Stimulated activated CD4-positive, alpha-beta T cell treated with anti-CD3 and anti-CD28 coated beads, Interleukin-15, amount 100 ng/mL, for 24 hours (primary cell): ENCODE measurements at regions not wholly inside any gene's neighbourhood (a gene's known extent, or its start where the extent isn't known, plus 50 kb on each side); places are given as distances from the start of the nearest gene placed in this dataset.
"Not testable (repeated sequence)": the region's sequence is repeated elsewhere in the genome, so short reads cannot be mapped to it uniquely, and the experiment has no call there.

ENCODE experiments used
- DNase-seq: peaks from one replicate; pipeline ENCODE4 v3.0.0-alpha.2; 2020

DNA sequence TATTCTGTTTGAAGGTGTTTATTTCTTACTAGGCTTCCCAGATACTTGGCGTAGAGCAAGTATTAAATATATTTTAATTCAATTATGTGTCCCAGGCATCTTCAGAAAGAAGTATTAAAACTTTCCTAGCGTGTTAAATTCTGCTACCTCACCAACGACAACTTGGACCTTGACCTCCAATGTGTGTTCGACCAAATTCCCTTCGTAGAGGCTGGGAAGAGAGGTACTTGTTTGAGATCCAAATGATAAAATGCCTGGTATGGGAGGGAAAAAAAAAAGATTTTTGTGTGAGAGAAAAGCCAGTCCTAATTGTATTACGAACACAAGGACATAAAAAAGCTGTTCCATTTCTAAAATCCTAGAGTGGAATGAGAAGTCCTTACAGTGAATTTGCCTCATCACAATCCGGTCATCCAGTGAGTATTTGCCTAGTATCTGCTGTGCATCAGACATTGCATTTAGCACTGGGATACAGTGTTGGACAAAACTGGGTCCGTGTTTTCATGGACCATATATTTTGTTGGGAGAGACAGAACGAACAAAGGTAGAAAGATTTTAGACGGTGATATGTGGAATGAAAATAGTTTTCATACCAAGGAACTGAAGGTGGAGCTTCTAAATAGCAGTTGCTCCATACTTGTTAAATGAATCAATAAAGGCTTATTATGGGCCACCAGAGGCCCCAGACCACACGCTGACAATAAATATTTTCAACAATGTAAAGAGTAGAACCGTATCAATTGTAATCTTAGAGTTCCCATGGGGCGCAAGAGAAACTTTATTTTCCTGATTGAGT lies 103.1 kb downstream of the KIF4B start:
- DNase-seq = no peak

DNA sequence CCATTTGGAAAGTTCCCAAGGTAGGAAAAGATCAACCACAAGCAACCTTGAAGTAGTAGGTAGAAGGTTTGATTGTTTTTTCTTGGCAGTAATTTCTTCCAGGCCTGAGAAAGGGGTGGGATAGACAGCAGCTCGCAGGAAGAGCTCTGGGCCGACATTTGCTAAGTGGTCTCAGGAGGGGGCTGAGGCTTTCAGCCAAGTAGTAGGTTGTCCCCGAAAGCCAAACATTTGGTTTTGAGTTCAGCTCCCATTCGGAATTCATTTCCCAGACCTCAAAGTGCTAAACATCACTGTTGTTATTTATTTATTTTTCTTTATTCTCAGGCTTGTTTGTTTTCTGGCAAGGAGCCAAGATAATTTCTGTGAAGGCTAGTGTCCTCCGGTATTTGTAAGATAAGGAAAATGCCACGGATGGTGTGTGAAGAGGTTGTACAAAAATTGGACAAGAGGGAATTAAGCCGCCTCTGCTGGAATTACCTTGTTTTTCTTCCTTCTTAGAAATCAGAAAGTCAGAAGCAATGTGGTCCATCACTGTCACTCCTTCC lies 112.1 kb downstream of the KIF4B start:
- no peak for DNase-seq

DNA sequence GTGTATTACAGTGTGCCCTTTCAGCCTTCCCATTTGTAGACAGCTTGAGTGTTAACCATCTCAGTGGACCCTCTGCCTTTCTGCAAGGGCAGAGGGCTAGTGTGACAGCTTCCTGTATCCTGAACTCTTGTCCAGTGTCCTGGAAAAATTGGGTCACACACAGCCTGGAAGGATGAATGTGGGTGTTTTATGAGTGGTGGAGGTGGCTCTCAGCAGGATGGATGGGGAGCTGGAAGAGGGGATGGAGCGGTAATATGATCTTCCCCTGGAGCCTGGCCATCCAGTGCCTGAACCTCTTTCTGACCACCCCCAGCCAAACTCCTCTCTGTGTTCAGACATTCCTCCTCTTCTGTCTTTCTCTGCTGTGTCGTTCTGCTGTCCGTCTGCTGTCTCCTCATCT lies 113.0 kb downstream of the KIF4B start:
- no peak for DNase-seq

DNA sequence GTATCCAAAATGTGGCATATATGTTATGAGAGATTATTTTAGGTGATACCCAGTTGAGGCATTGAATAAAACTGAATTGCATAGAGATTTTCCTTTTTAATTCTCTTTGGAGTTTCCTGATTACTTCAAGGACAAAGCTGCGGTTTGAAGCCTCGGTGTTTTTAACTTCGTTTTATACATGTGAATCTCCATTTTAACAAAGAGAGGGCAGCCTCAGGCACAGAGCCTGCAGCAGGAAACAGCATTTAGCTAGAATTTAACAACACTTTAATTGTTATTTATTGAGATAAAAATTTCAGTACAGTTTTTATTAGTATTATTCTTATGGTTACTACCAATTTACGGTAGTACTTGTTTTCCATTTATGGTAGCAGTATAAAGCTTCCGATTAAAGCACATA lies 114.0 kb downstream of the KIF4B start:
- no peak for DNase-seq

DNA sequence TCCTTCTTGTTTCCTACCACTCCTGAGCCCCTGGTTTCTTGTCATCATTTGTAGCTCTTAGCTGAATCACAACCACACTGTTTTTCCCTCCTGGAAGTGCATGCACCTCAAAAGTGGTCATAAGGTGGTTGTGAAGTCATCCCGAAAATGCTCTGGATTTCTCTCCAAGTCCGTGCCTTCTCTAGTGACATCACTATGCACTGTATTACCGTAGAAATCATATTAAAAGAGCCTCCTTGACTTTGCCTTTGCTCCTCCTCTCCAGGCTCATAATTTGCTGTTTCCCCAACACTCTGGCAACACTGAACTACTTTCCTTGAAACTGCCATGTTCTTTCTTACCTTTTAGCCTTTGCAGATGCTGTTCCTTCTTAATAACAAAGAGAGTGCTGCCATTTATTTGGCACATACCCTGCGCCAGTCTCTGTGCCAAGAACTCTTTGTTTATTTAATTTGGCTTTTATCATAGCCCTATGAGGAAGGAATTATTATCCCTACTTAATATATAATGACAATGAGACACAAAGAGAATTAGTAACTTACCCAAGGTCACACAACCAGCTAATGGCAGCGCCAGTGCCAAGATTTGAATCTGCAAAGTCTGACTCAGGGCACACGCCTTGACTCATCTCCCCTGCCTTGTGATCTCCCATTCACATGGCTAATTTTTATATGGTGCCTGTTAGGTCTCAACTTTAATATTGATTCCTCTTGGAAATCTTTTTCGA lies 115.4 kb downstream of the KIF4B start:
- no peak for DNase-seq

DNA sequence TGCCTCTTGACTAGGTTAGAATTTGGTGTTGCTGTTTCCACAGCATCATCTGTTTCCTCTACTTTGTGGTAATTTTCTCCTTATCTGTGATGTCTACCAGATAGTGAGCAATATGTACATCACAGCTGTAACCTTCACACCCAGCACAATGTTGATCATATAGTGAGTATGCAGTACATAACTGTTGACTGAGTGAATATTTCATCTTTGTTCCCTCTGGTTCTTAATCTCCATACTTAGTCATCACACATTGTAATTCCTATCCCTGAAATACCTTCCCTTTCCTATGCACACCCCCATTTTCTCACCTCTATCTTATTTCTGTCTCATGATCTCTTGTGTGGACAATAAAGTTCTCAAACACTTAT lies 115.9 kb downstream of the KIF4B start:
- no peak for DNase-seq

DNA sequence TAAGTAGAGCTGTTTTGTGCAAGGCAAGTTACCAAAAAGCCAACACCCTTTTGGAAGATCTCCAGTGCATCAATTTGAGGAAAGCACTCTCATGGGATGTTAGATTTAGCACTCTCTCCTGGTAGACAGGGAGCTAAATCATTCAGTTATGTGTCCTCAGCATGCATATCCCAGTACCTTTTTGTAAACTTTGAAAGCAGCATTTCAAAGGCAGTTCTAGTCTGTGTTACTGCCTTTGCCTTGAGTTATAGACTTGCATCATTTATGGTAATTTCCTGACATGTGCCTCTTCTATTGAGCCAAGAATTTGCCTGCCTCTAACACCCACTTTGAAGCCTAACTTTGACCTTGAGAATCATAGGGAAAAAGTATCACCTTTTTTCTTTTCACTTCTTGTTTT lies 120.6 kb downstream of the KIF4B start:
- no peak for DNase-seq

DNA sequence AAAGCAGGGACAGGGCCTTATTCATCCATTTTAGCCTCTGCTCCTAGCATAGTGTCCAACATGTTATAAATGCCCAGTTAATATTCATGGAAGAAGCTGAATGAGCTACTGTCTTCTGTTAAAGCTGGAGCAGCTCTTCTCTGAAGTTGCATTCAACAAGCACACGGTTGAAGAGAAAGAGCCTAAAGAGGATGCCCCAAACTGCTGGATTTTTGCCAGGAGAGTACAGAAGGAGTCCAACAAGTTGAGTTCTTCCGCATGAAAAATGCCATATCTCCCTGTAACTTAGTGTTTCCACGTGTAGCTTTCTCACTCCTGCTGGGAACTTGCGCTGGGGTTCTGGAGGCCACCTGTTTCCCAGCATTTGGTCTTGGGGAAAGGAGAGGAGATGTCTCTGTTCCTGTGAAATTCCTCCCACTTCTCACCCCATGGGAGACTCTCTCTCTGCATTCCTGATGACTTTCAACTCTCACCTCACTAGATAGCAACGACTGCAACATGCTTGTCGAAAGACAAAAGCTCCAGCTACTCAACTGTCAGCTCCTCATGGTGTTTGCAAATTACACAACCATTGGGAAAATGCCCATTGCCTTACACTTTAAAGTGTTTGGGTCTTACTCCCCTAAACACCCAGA lies 122.8 kb downstream of the KIF4B start:
- DNase-seq = no peak

DNA sequence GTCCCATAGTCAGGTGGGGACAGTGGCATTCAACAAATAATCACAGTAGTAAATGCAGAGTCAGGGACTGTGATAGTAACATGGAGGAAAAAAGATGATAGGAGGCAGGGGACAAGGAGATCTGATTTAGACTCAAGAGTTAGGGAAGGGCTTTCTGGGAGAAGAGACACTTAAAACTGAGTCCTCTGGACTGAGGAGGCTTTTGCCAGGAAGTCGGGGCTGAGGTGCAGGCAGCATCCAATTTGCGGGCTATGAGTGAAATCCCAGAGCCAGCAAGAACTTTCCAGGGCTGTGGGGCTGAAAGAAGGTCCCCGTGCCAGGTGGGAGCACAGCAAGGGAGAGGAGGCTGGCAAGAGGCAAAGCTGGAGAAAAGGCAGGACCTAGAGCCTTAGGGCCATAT lies 124.1 kb downstream of the KIF4B start:
- no peak for DNase-seq

DNA sequence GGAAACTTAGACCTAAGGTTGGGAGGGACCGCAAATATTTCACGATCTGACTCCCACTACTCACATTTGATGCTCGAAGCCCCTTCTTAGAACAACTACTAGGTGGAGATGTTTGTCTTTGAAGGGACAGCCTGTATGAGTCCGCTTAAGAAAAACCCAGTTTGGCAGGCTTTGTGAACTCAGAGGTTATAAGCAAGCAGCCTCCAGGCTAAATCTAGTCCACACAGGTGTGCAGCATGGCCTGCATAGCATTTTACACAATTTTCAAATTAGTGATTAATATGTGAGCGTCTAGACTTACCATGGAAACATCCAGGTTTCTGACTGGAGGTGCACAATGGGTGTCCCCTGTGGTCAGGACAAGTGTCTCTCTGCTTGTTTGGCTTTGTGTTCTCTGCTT lies 127.1 kb downstream of the KIF4B start:
- no peak for DNase-seq

DNA sequence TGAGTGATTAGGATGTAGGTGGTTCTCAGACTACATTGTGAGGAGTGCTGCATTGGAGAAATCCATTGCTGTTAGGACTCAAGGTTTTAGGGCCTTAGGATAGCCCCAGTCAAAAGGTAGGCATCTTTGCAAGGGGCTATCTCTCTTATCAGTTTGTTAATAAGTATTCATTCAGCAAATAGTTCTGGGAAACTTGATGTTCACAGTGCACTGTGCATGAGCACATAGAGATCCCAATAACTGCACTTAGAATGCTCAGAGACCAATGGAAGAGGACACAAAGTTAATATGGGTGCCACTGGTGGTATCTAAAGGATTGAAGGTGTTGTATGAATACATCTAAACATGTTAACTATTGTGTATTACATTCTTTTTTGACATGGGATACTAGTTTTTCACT lies 131.4 kb downstream of the KIF4B start:
- DNase-seq = no peak

DNA sequence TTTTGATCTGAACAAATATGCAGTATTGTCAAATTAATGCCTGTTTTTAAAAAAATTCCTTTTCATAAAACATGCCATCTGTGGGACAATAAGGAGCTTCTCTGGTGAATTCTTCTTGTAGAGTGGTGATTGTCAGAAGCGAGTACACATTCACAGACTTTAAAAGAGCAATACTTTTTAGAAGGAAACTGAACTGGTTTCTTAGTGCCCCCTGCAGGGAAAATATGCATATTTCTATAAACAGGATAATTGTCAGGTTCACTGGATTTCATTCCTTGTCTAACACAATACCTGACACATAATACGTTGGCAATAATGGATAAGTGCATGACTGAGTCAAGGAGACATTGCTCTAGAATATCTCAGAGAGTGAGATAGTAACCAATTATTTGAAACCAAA lies 133.7 kb downstream of the KIF4B start:
- no peak for DNase-seq

DNA sequence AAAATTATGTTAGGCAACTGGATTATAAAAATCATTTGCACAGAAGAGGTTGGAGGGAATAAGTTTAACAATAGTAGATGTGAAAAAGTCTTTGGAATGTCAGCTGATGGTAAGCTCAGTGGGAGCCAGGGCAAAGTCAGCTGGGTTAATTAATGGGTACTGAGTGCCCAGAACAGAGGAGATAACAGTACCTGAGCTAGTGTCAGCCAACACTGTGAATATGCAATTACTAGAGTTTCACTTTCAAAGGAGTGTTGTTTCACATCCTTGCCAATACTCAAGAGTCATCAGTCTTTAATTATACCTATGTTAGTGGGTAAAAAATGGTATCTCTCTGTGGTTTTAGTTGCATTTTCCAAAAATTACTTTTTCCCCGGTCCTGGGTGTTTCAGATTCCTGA lies 135.1 kb downstream of the KIF4B start:
- DNase-seq = no peak

DNA sequence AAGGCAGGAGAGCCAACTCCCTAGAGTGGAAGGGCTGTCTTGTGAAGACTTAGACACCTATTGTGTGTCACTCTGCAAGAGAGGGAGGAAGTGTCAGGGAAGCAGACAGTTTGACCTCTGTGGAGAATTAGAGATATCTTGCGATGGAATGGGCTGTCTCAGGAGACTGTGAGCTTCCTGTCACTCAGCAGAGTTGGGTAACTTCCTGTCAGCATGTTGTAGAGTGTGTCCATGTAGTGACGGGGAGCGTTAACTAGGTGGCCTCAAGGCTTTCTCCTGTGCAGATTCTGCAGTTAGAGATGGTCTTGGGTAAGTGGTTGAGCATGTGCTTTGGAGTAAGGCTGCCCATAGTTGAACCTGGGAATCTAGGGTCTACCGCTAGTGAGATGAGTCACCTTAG lies 136.5 kb downstream of the KIF4B start:
- no peak for DNase-seq

DNA sequence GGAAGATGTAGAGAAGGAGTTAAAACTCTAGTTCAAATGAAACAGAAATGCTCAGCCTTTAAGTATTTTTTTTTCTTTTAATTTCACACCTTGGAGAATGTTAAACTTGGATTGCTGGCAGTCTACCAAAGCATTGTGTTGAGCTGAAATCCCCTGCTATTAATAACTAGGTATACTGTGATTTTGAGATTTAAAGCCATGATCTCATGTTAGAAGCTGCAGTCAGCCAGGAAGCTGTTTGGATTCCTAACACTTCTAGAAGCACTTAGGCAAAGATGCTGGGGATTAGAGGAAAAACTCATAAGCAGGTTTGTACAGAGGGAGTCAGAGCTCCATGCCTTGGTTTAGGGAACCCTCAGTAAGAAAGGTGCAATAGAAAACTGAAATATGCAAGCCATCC lies 141.4 kb downstream of the KIF4B start:
- DNase-seq = no peak

DNA sequence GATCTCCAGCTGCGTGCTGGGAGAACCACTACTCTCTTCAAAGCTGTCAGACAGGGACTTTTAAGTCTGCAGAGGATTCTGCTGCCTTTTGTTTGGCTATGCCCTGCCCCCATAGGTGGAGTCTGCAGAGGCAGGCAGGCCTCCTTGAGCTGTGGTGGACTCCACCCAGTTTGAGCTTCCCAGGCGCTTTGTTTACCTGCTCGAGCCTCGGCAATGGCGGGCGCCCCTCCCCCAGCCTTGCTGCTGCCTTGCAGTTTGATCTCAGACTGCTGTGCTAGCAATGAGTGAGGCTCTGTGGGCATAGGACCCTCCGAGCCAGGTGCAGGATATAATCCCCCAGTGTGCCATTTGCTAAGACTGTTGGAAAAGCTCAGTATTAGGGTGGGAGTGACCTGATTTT lies 149.5 kb downstream of the KIF4B start:
- not testable (repeated sequence) for DNase-seq

DNA sequence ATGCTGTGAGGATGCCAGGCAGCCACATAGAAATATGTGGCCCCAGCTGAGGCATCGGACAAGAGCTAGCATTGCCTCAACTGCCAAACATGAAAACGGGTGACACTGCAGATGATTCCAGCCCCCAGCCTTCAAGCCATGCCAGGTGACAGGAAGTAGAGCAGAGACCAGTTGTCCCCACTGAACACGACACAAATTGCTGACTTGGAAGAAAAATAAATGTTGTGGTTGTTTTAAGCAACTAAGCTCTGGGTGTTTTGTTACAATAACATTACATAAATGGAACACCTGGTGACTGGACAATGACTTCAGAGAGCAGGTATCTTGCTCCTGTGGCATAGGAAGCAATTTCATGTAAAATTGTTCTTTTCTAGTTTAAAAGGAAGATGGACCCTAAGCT lies 154.2 kb downstream of the KIF4B start:
- DNase-seq = no peak

DNA sequence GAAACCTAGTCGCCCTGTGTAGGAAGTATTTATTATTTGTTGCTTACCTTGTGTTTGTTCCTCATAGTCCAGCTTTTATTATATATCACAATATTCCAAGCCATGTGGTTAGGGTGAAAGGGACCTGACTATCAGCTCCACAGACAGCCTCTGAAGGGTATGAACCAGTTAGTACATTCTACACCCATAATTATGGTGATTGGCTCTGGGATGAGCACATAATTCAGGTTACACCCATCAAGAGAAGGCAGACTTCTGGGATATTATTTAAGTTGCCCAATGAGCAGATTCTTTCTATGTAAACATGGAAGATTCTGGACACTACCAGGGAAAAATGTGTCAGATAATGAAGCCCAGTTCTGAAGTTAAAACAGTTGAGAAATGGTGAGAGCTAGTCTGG lies 168.0 kb downstream of the KIF4B start:
- no peak for DNase-seq

DNA sequence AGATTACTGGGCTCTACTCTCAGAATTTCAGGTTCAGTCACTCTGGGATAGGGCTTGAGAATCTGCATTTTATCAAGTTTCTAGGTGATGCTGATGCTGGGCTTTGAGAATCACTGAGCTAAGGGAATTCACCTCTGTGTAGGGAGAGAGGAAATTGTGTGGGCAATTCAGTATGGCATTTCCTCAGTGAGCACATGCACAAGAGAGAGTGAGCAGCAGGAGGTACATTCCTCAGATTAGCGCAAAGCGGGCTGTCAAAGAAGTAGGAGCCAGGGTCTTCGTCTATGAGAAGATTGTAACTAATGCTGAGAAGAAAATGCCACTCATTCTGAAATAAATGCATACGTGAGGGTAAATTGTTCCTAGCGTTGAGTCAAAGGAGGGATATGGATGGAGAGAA lies 175.9 kb downstream of the KIF4B start:
- DNase-seq = no peak

DNA sequence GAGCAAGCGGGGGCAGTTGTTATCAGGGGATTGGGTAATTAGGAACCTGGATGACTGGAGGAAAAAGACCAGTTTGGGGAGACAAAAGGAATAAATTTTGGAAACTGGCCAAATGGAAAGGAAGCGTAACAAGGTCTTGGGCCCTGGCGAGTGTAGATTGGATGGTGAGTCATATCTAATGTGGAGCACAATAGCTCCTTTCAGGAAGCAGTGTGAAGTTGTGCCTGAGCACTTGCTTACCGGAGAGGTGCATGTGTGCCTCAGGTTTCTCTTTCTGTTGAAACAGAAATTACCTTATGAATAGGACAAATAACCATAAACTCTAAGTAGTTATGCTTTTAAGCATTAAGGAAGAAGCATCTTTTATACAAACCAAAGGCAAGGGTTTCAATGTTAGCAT lies 176.4 kb downstream of the KIF4B start:
- no peak for DNase-seq

DNA sequence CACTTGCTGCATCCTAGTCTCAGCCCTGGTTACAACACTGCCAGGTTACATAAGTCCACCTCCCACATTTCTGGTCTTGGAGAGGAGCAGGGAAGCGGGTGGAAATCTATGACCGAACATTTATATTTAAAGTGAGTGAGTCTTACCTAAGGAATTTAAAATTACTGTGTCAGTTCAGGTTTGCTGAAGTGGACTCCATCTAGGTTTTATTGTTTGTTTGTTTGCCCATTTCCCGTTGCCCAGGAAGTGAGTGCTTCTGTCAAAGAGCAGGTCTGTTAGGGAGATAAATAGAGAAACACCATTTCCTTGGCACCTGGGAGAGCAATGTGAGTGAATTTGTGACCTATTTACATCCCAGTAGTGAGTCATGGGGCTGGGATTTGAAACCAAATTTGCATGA lies 179.5 kb downstream of the KIF4B start:
- no peak for DNase-seq

DNA sequence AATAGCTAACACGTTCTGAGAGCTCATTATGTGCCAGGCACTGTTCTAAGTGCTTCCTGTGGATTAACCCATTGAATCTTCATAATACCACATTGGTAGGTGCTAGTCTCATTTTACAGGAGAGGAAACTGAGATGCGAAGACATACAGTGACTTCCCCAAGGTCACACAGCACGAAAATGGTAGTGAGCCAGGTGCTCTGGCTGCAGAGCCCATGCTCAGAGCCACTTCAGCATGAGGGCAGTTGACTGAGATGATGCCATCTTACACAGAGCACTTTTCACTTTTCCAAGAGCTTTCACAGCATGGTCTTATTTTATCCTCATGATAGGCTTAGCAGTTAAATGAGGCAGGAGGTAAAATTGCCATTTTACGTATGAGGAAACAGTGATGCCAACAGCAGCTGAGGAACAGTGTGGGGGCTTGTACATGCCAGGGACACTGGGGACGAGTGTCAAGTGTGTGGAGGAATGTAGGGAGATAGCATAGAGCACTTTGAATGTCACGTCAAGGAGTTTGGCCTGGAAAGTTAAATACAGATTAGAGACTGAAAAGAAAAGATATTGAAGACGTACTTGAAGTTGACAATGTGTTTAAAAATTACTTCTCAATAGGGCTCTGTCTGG lies 180.0 kb downstream of the KIF4B start:
- DNase-seq = no peak

DNA sequence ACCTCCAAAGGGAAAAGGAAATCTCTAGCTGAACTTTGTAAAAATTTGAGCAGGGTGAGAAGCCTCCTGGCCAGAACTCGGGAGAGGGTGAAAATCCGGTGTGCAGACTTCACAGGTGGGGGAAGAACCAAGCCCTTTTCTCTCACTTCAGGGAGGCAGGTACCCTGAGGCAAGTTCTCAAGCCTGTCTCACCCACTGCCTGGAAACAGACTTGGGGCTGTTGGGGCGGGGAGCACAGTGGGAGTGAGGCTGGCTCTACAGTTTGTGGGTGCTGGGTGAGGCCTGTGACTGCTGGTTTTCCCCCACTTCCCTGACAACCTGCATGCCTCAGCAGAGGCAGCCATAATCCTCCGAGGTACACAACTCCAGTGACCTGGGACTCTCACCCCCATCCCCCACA lies 187.1 kb downstream of the KIF4B start:
- no peak for DNase-seq

DNA sequence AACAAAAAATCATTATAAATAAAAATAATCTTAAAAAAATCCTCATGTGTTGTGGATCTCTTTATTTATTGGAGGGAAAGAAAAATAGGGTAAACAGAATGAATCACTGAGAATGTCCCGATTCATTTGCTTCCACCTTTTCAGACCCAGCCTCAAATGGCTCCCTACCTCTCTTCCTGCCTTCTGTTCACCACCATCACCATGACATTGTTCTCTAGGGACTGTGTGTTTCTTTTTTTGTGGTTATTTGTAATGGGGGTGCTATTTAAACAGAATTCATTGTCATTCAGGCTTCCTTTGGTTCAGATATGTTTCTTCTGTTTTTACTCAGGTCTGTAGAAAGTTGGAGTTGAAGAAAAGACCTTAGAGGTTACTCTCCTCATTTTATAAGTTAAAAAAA lies 198.2 kb downstream of the KIF4B start:
- no peak for DNase-seq
